Breast epithelium (tissue), 4 donors: ENCODE measurements at regions not wholly inside any gene's neighbourhood (a gene's known extent, or its start where the extent isn't known, plus 50 kb on each side); places are given as distances from the start of the nearest gene placed in this dataset.
A peak's percentile ranks its signal among the peaks of the same experiment; 100 is the strongest.

Experiments used
- DNase-seq, 2 donors: peaks; one replicate each; pipeline ENCODE4 v3.0.0-alpha.2; 2019; ENCODE audit warnings: low spot score in 2 of 2
- H3K27ac ChIP-seq, 2 donors: fragments of 200-600 bp; sonication (generic) in 1 of 2; one replicate each; pipeline ENCODE4 v1.5.1; 2016 to 2019; ENCODE audit warnings: mild to moderate bottlenecking in 1 of 2
- H3K27me3 ChIP-seq, 2 donors: fragments of 200-600 bp; sonication (generic) in 1 of 2; one replicate each; pipeline versions ENCODE4 v1.5.1 to v1.6.0; 2017 to 2019; ENCODE audit warnings: control low read depth in 1 of 2, mild to moderate bottlenecking in 1 of 2
- H3K36me3 ChIP-seq: fragments of 200-600 bp; one replicate; pipeline ENCODE4 v1.5.1; 2019
- H3K4me1 ChIP-seq, 2 donors: fragments of 200-600 bp; sonication (generic); one replicate each; pipeline ENCODE4 v1.5.1; 2016 to 2019; ENCODE audit warnings: control low read depth in 1 of 2
- H3K4me3 ChIP-seq, 3 donors: fragments of 200-600 bp; sonication (generic); 1 replicate in 2 of 3; 2 replicates in 1 of 3; pipeline ENCODE4 v1.5.1; 2016 to 2019; ENCODE audit warnings: mild to moderate bottlenecking in 3 of 3, moderate library complexity in 2 of 3
- H3K9me3 ChIP-seq, 2 donors: fragments of 200-600 bp; sonication (generic) in 1 of 2; one replicate each; pipeline ENCODE4 v1.5.1; 2016 to 2019; ENCODE audit warnings: control low read depth in 1 of 2
- POLR2A ChIP-seq: fragments of 450-650 bp; IDR thresholded peaks from one replicate; pipeline ENCODE4 v1.6.1; 2016; ENCODE audit warnings: antibody characterized with exemption, mild to moderate bottlenecking, moderate library complexity
- POLR2AphosphoS5 ChIP-seq, 3 donors: sonication (generic); formaldehyde crosslinking; IDR thresholded peaks; one replicate each; pipeline ENCODE4 v1.6.1; 2017; ENCODE audit warnings: antibody characterized with exemption in 3 of 3
- intact Hi-C: fragments of 100-400 bp; cut with DNase I; formaldehyde crosslinking; loops from one replicate; pipeline ENCODE4 v1.15.1; 2023; ENCODE audit warnings: low total_unique reads
- TF ChIP-seq, protein P1 (sequence below), 3 donors: fragments of 450-650 bp; IDR thresholded peaks; one replicate each; pipeline ENCODE4 v1.5.1; 2016 to 2017; ENCODE audit warnings: antibody characterized with exemption in 3 of 3, mild to moderate bottlenecking in 3 of 3, moderate library complexity in 3 of 3

DNA sequence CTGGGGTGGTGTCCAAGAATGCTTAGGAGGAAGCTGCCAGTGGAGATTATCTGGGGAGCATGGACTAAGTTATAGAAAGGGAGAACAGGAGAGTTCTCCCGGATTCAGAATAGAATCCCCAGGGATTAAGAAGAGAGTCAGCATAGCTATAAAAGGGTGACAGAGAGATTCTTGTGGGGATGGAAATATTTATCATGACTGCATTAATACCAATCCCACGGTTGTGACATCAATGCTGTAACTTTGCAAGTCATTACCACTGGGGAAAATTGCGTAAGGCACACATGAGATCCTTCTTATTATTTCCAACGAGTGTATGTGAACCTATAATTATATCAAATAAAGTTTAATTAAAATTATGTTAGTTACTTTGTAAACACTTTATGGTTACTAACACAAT, 447.9 kb upstream of the TMEM132C start:
- no peak for DNase-seq
- intact Hi-C loops = no loop called here
- Histone ChIP-seq H3K4me1 (no peaks in the 10 kb centered on the region), H3K4me3 (no peak overlapping the region), H3K36me3 (no peaks in the 10 kb centered on the region), H3K27ac (no peak overlapping the region), H3K9me3 (no peaks in the 10 kb centered on the region), H3K27me3 (no peaks in the 10 kb centered on the region)
- TF ChIP-seq, protein P1, sequence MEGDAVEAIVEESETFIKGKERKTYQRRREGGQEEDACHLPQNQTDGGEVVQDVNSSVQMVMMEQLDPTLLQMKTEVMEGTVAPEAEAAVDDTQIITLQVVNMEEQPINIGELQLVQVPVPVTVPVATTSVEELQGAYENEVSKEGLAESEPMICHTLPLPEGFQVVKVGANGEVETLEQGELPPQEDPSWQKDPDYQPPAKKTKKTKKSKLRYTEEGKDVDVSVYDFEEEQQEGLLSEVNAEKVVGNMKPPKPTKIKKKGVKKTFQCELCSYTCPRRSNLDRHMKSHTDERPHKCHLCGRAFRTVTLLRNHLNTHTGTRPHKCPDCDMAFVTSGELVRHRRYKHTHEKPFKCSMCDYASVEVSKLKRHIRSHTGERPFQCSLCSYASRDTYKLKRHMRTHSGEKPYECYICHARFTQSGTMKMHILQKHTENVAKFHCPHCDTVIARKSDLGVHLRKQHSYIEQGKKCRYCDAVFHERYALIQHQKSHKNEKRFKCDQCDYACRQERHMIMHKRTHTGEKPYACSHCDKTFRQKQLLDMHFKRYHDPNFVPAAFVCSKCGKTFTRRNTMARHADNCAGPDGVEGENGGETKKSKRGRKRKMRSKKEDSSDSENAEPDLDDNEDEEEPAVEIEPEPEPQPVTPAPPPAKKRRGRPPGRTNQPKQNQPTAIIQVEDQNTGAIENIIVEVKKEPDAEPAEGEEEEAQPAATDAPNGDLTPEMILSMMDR (IDR thresholded peaks at IDR 0.05) = no peak
- TF ChIP-seq POLR2AphosphoS5 (IDR thresholded peaks at IDR 0.05) (no peak), POLR2A (no peak)

DNA sequence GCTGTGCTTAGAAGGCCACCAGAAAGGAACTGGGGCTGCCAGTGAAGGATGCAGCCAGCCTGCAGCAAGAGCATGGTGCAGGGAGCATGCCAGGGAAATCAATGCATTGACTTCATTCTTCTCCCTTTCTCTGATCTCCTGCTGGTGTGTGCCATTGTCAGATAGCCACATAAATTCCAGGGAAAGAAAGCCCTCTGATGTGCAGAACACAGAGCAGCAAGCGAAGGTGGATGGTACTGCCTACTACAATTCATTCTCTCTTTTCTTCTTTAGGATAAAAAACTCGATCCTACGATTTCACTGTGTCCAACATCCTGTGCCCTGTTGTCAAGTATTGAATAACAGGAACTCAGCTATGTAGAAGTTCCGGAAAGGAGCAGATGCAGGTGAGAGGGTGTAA, 446.7 kb upstream of the TMEM132C start:
- no peak for DNase-seq
- Histone ChIP-seq H3K4me3 (no peak overlapping the region), H3K36me3 (no peaks in the 10 kb centered on the region), H3K27me3 (no peaks in the 10 kb centered on the region), H3K27ac (no peak overlapping the region), H3K4me1 (no peaks in the 10 kb centered on the region), H3K9me3 (no peaks in the 10 kb centered on the region)
- TF ChIP-seq, protein P1 (IDR thresholded peaks at IDR 0.05) = no peak
- TF ChIP-seq POLR2AphosphoS5 (IDR thresholded peaks at IDR 0.05) = no peak
- TF ChIP-seq POLR2A = no peak
- intact Hi-C loops = no loop called here

DNA sequence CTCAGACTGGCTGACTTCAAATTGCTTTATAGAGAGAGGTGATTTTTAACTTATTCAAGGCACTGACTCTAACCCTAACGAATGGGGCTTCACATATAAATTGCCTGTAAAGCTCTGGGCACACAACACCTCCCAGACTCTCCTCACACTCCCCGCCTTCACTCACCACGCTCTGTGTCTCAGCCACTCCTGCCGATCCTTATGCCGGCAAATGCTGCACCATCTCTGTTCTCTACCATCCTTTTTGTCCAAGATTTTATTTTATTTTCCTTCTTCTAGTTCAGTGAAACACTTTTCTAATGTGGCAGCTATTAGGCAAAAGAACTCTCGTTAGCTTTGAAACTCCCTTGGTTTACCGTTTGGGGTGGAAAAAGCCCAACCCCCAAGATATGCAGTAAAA, 446.1 kb upstream of the TMEM132C start:
- Histone ChIP-seq H3K4me1 (no peaks in the 10 kb centered on the region), H3K27ac (no peak overlapping the region), H3K9me3 (no peaks in the 10 kb centered on the region), H3K4me3 (no peak overlapping the region), H3K27me3 (no peaks in the 10 kb centered on the region), H3K36me3 (no peaks in the 10 kb centered on the region)
- DNase-seq = no peak
- intact Hi-C loops = no loop called here
- no peak for TF ChIP-seq POLR2AphosphoS5 (IDR thresholded peaks at IDR 0.05)
- TF ChIP-seq POLR2A = no peak
- TF ChIP-seq, protein P1 (IDR thresholded peaks at IDR 0.05) = no peak

DNA sequence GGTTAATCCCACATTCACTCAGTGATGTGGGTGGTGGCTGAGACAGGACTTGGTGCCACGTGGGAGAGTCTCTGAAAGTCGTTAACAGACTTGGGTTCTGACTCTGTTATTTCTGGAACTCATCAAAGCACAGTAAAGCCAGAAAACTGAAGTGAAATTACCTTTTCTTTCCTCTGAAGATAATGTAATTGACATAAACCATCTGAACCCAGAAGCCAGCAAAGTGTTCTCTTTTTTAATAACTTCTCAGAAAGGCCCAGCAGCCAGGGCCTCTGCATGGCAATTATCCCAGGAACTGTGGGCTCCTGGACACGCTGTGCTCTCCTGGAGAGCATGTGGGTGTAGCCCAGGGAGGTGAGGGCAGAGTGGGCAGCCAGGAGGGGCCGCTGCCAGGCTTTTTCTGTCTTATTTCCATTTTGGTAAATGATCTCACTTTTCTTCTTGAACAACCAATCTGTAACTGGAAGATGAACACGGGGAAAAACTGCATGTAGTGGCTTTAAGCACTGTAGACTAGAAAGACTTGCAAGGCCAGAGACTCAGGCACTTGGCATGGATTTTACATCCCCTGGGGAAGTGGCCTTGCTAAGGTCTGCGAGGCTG, 444.1 kb upstream of the TMEM132C start:
- H3K36me3 ChIP-seq = no peaks in the 10 kb centered on the region
- no peak overlapping the region for H3K4me3 ChIP-seq
- no peaks in the 10 kb centered on the region for H3K4me1 ChIP-seq
- no peak for TF ChIP-seq POLR2A
- TF ChIP-seq, protein P1 (IDR thresholded peaks at IDR 0.05) = no peak
- TF ChIP-seq POLR2AphosphoS5 (IDR thresholded peaks at IDR 0.05) = no peak
- no peaks in the 10 kb centered on the region for H3K27me3 ChIP-seq
- peak in 1 of 2 donors; percentile 74 for DNase-seq
- H3K27ac ChIP-seq = peak overlapping the region; percentile 52
- intact Hi-C loops = no loop called here
- H3K9me3 ChIP-seq = no peaks in the 10 kb centered on the region

DNA sequence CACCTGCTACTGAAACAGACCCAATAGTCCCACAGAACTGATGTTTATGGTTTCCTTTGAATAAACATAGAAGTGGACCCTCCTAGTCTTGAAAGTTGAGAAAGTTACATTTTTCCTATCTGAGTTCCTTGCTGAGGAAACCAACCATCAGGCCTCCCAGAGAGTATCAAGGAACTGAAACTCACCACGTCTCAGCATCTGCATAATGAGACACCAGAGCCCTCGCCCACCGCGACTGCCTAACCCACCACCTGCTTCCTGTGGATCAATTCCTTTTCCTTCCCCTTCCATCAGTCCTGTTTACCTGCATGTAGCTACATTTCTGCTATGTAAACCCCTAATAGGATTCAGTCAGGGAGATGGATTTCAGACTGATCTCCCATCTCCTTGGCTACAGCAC, 443.2 kb upstream of the TMEM132C start:
- peak overlapping the region; percentile 52 for H3K27ac ChIP-seq
- TF ChIP-seq, protein P1 (IDR thresholded peaks at IDR 0.05) = no peak
- TF ChIP-seq POLR2A = no peak
- no peak for TF ChIP-seq POLR2AphosphoS5 (IDR thresholded peaks at IDR 0.05)
- H3K27me3 ChIP-seq = no peaks in the 10 kb centered on the region
- H3K9me3 ChIP-seq = no peaks in the 10 kb centered on the region
- DNase-seq = no peak
- H3K4me3 ChIP-seq = no peak overlapping the region
- H3K4me1 ChIP-seq = no peaks in the 10 kb centered on the region
- intact Hi-C loops = no loop called here
- no peaks in the 10 kb centered on the region for H3K36me3 ChIP-seq
